Right lobe of liver (tissue), 6 donors: ENCODE measurements at regions not wholly inside any gene's neighbourhood (a gene's known extent, or its start where the extent isn't known, plus 50 kb on each side); places are given as distances from the start of the nearest gene placed in this dataset.

ENCODE experiments used
- ATAC-seq, 4 donors: fragments of 200-7000 bp; cut with Tn5 transposase; one replicate each; pipeline ENCODE4 v1.9.1; 2020; ENCODE audit warnings: mild to moderate bottlenecking in 4 of 4, moderate library complexity in 4 of 4
- DNase-seq, 3 donors: peaks; one replicate each; pipeline ENCODE4 v3.0.0-alpha.2; 2020
- H3K27ac ChIP-seq, 3 donors: fragments of 200-600 bp; one replicate each; pipeline ENCODE4 v1.8.0; 2022
- H3K27me3 ChIP-seq, 2 donors: fragments of 200-600 bp; one replicate each; pipeline ENCODE4 v1.8.0; 2022
- H3K36me3 ChIP-seq, 4 donors: fragments of 200-600 bp; sonication (generic) in 1 of 4; one replicate each; pipeline versions ENCODE4 v1.5.1 to v1.8.0; 2017 to 2022; ENCODE audit warnings: control low read depth in 1 of 4
- H3K4me1 ChIP-seq, 4 donors: fragments of 200-600 bp; sonication (generic) in 1 of 4; one replicate each; pipeline versions ENCODE4 v1.5.1 to v1.8.0; 2017 to 2022; ENCODE audit warnings: control low read depth in 1 of 4
- H3K4me3 ChIP-seq, 3 donors: fragments of 200-600 bp; one replicate each; pipeline ENCODE4 v1.8.0; 2022
- H3K9me3 ChIP-seq, 4 donors: fragments of 200-600 bp; sonication (generic) in 1 of 4; one replicate each; pipeline versions ENCODE4 v1.5.1 to v1.8.0; 2017 to 2022; ENCODE audit warnings: control low read depth in 1 of 4
- CTCF ChIP-seq, 4 donors: fragments of 200-600 bp in 3 of 4; fragments of 450-650 bp in 1 of 4; IDR thresholded peaks; one replicate each; pipeline versions ENCODE4 v1.5.1 to v1.8.0; 2016 to 2022; ENCODE audit warnings: antibody characterized with exemption in 4 of 4, mild to moderate bottlenecking in 2 of 4
- POLR2A ChIP-seq: fragments of 450-650 bp; IDR thresholded peaks from one replicate; pipeline ENCODE4 v1.6.1; 2017; ENCODE audit warnings: antibody characterized with exemption, mild to moderate bottlenecking
- WGBS: methylation state at CpG from one replicate; pipeline ENCODE4 v1.1.6; 2018; ENCODE audit warnings: low coverage, low lambda C conversion rate; ENCODE audit not compliant: insufficient coverage; ENCODE audit errors: missing lambda C conversion rate; 5-methylcytosine and 5-hydroxymethylcytosine counted together
- intact Hi-C, 2 donors: fragments of 100-400 bp; cut with DNase I; formaldehyde crosslinking; loops; one replicate each; pipeline versions ENCODE4 v1.11.2 to v1.14.1; 2022
- donor health status: DM: no; HTN: yes; CAD: no.
- donor health status: DM: no; HTN: no; CAD: no.
- donor health status: DM: no; HTN: no; CAD: no.
- donor health status: DM: no; HTN: yes; CAD: no.
- donor health status: DM: no; HTN: yes; CAD: no.

- ATAC-seq = no peak
Observed at GRCh38 chr13:109297628-109298027, 488.8 kb downstream of the IRS2 start.

GRCh38 chr13:109293166-109293565 is 493.2 kb downstream of the IRS2 start:
- intact Hi-C loops = no loop called here

More at GRCh38 chr13:109297628-109298027, 488.8 kb downstream of the IRS2 start:
- 81% methylated on average over 2 of the region's 2 CpGs for WGBS
- H3K27ac ChIP-seq = no peak overlapping the region
- no peaks in the 10 kb centered on the region for H3K4me1 ChIP-seq
- no peaks in the 10 kb centered on the region for H3K9me3 ChIP-seq
- TF ChIP-seq CTCF (IDR thresholded peaks at IDR 0.05) (no peak), POLR2A (no peak)
- H3K27me3 ChIP-seq = no peaks in the 10 kb centered on the region
- intact Hi-C loops = no loop called here
- H3K4me3 ChIP-seq = no peak overlapping the region
- H3K36me3 ChIP-seq = no peaks in the 10 kb centered on the region
- DNase-seq = no peak

GRCh38 chr13:109288151-109288709 is 498.2 kb downstream of the IRS2 start:
- no peak for ATAC-seq
- H3K4me3 ChIP-seq = no peak overlapping the region
- no peaks in the 10 kb centered on the region for H3K4me1 ChIP-seq
- intact Hi-C loops = no loop called here
- no peak overlapping the region for H3K27ac ChIP-seq
- H3K36me3 ChIP-seq = no peaks in the 10 kb centered on the region
- DNase-seq = no peak
- H3K27me3 ChIP-seq = no peaks in the 10 kb centered on the region
- no peaks in the 10 kb centered on the region for H3K9me3 ChIP-seq
- WGBS = 80% methylated on average over 6 of the region's 6 CpGs
- no peak for TF ChIP-seq CTCF (IDR thresholded peaks at IDR 0.05)
- no peak for TF ChIP-seq POLR2A

More at GRCh38 chr13:109293166-109293565, 493.2 kb downstream of the IRS2 start:
- ATAC-seq (no peak), DNase-seq (no peak)
- TF ChIP-seq POLR2A = no peak
- TF ChIP-seq CTCF (IDR thresholded peaks at IDR 0.05) = no peak
- WGBS = 100% methylated on average over 1 of the region's 3 CpGs
- Histone ChIP-seq H3K27ac (no peak overlapping the region), H3K27me3 (no peaks in the 10 kb centered on the region), H3K36me3 (no peaks in the 10 kb centered on the region), H3K4me1 (no peaks in the 10 kb centered on the region), H3K9me3 (no peaks in the 10 kb centered on the region), H3K4me3 (no peak overlapping the region)

- TF ChIP-seq POLR2A = no peak
- TF ChIP-seq CTCF (IDR thresholded peaks at IDR 0.05) = no peak
- H3K36me3 ChIP-seq = no peaks in the 10 kb centered on the region
- H3K27me3 ChIP-seq = no peaks in the 10 kb centered on the region
- H3K27ac ChIP-seq = no peak overlapping the region
- ATAC-seq (no peak), DNase-seq (no peak)
- H3K4me3 ChIP-seq = no peak overlapping the region
- intact Hi-C loops = no loop called here
- no peaks in the 10 kb centered on the region for H3K4me1 ChIP-seq
- no peaks in the 10 kb centered on the region for H3K9me3 ChIP-seq
Observed at GRCh38 chr13:109287553-109287952, 498.8 kb downstream of the IRS2 start.

GRCh38 chr13:109285586-109285985 is 500.8 kb downstream of the IRS2 start:
- H3K36me3 ChIP-seq = no peaks in the 10 kb centered on the region
- ATAC-seq = no peak
- H3K9me3 ChIP-seq = no peaks in the 10 kb centered on the region
- intact Hi-C loops = no loop called here
- WGBS = 37% methylated on average over 2 of the region's 2 CpGs
- no peak for TF ChIP-seq POLR2A
- TF ChIP-seq CTCF (IDR thresholded peaks at IDR 0.05) = no peak
- no peak for DNase-seq
- H3K27me3 ChIP-seq = no peaks in the 10 kb centered on the region
- H3K4me1 ChIP-seq = no peaks in the 10 kb centered on the region
- no peak overlapping the region for H3K4me3 ChIP-seq
- no peak overlapping the region for H3K27ac ChIP-seq
